Mammary epithelial cell (primary cell): ENCODE measurements at regions not wholly inside any gene's neighbourhood (a gene's known extent, or its start where the extent isn't known, plus 50 kb on each side); places are given as distances from the start of the nearest gene placed in this dataset.

Source experiments
- EZH2 ChIP-seq: IDR thresholded peaks from 2 replicates; pipeline ENCODE4 v1.6.1; 2012; ENCODE audit warnings: low read length, inconsistent platforms, borderline replicate concordance
- TF ChIP-seq, protein P1 (sequence below), 2 donors: IDR thresholded peaks in 1 of 2; conservative IDR thresholded peaks in 1 of 2; 2 replicates each; pipeline ENCODE4 v1.5.1; 2011 to 2012; ENCODE audit warnings: inconsistent platforms in 2 of 2, low read length in 2 of 2, mild to moderate bottlenecking in 2 of 2, control low read depth in 1 of 2, low read depth in 1 of 2; ENCODE audit not compliant: insufficient read depth in 1 of 2; ENCODE audit errors: extremely low read depth in 1 of 2

- TF ChIP-seq, protein P1, sequence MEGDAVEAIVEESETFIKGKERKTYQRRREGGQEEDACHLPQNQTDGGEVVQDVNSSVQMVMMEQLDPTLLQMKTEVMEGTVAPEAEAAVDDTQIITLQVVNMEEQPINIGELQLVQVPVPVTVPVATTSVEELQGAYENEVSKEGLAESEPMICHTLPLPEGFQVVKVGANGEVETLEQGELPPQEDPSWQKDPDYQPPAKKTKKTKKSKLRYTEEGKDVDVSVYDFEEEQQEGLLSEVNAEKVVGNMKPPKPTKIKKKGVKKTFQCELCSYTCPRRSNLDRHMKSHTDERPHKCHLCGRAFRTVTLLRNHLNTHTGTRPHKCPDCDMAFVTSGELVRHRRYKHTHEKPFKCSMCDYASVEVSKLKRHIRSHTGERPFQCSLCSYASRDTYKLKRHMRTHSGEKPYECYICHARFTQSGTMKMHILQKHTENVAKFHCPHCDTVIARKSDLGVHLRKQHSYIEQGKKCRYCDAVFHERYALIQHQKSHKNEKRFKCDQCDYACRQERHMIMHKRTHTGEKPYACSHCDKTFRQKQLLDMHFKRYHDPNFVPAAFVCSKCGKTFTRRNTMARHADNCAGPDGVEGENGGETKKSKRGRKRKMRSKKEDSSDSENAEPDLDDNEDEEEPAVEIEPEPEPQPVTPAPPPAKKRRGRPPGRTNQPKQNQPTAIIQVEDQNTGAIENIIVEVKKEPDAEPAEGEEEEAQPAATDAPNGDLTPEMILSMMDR (conservative IDR thresholded peaks at IDR 0.05 in 1 of 2, IDR thresholded peaks at IDR 0.05 in 1 of 2; ENCODE audit: extremely low read depth in 1 of 2, insufficient read depth in 1 of 2, low read depth in 1 of 2, low read length in 2 of 2): no peak
- TF ChIP-seq EZH2: no peak
These were observed 1598.8 kb upstream of the MIR17HG start for GRCh38 chr13:89748716-89749115.
